Urothelium cell line (cell line): ENCODE measurements at regions not wholly inside any gene's neighbourhood (a gene's known extent, or its start where the extent isn't known, plus 50 kb on each side); places are given as distances from the start of the nearest gene placed in this dataset.

Experiments
- DNase-seq: peaks from one replicate; pipeline ENCODE4 v3.0.0; 2011; ENCODE audit warnings: low spot score, mixed read lengths
- FAIRE-seq: peaks from 2 replicates; lab custom pipeline; 2011; peaks lifted over from hg19 to GRCh38; lab: Jason Lieb, UNC

DNA sequence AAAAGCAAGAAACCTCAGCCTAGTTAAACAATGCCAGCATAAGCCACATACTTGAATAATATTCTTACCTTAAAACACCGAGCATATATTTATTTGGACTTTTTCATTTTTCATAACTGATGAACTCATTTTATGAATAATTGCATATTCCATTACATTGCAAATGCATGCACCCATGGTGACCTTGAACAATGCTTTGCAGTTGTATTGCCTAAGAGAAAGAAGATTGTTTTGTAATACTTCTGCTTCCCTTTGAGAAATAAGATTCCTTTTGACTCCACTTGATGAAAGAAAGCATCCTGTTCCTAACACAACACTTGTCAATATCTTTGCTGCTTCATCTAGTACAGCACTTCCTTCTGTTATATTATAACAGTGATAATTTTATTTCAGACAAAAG, 1182.2 kb downstream of the FLRT2 start:
- FAIRE-seq (no peak), DNase-seq (no peak)

DNA sequence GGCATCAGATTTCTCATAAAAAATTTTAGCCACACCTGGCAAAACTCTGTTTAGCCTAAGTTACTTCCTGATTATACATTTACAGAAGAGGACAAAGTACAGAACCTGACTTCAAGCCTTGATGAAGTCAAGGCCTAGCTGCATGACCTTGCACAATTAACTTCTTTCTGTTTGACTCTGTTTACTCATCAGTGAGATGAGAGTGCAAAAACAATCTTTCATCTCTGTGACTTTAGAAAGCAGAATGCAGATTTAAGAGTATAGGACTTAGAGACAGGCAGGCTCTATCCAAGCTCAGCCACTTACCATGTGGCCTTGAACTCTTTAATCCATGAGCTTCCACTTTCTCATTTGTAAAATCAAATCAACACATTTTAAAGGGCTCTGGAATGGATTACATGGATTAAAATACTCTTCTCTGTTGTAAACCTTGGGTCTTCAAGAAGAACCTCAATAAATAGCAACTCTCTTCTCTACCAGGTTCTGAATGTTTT, 1178.9 kb downstream of the FLRT2 start:
- no peak for DNase-seq
- no peak for FAIRE-seq

GRCh38 chr14:86707071-86707470, 1177.1 kb downstream of the FLRT2 start:
- DNase-seq (no peak), FAIRE-seq (no peak)

DNA sequence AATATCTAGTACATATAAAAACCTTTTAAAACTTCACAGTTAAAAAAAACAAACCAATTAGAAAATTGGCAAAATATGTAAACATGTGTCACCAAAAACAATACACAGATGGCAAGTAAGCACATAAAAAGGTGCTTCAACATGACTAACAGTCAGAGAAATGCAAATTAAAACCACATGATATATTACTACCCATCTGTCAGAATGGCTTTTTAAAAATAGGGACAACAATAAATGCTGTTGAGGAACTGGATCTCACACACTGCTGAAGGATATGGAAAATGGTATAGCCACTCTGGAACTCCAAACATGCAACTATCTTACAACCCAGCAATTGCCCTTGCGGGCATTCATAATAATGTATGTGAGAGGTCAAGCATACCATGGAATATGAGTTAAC, 1153.6 kb downstream of the FLRT2 start:
- FAIRE-seq (no peak), DNase-seq (no peak)

- FAIRE-seq: no peak
- no peak for DNase-seq
Observed at GRCh38 chr14:86675059-86675458, 1145.1 kb downstream of the FLRT2 start.

GRCh38 chr14:86673523-86673969, 1143.6 kb downstream of the FLRT2 start:
- FAIRE-seq (no peak), DNase-seq (peak; percentile 15)

DNA sequence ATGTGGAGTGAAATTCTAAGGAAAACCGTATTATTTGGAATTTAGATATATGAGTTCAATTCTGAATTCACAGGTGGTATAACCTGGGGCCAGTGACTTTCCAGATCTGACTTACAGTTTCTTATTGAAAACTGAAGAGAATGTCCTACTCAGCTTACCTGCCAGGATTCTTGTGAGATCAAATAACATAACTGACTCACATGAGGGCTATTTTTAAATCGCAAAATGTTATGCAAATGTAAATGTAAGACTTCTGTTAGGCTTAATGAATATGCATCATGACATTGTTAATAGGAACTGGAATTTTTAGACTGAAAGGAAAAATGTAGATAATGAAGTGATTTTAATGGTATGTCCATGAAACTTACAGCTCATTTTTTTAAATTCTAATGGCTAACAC, 1142.1 kb downstream of the FLRT2 start:
- DNase-seq: no peak
- FAIRE-seq: no peak

DNA sequence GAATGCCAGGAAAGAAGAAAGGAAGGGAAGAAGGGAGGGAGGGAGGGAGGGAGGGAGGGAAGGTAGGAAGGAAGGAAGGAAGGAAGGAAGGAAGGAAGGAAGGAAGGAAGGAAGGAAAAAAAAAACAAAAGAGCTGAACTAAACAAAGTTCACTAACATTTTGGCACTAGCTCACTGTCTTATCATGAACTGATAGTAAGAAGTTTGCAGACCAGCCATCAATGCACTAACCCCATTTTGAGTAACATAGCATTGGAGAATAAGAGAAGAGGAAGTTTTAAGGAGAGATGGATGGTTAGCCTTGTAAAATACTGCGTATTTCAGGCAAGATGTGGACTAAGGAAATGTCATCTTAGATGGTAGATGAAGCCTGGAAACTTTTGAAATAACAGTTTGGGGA, 1136.0 kb downstream of the FLRT2 start:
- DNase-seq (no peak), FAIRE-seq (no peak)

DNA sequence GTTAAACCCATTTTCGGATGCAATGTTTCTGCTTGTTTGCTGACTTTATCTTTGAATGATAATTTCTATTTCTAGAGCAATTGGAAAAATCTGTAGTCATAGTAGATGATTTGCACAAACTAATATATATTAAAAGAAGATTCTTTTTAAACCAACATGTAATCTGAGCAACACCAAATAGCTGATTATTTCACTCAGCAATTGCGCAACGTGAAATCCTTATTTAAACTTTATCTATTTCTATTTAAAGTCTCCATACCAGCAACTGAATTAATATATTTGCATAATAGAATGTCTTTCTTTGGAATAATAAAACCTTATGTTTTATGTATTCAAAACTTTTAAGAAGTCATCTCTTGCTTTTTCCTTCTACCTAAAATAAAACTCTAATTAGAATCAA, 1132.4 kb downstream of the FLRT2 start:
- no peak for FAIRE-seq
- no peak for DNase-seq

GRCh38 chr14:86654558-86655184, 1124.7 kb downstream of the FLRT2 start:
- DNase-seq (peak; percentile 39), FAIRE-seq (no peak)

DNA sequence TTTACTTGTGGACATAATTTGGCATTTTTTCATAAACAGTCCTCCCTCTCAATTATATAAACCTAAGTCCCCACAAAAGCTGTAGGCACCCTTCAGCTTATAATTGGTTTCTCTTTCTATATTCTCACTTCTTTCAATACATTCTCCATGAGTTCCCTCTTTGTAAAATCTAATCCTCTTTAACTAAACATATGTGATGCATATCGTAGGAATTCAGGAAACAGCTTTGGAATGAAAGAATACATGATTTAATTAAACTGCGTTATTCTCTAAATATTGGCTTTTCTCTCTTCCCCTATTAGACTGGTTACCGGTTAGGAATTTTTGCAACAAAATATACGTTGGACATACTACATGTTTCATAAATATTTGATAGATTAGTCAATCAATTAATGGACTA, 1122.6 kb downstream of the FLRT2 start:
- DNase-seq: no peak
- FAIRE-seq: no peak

DNA sequence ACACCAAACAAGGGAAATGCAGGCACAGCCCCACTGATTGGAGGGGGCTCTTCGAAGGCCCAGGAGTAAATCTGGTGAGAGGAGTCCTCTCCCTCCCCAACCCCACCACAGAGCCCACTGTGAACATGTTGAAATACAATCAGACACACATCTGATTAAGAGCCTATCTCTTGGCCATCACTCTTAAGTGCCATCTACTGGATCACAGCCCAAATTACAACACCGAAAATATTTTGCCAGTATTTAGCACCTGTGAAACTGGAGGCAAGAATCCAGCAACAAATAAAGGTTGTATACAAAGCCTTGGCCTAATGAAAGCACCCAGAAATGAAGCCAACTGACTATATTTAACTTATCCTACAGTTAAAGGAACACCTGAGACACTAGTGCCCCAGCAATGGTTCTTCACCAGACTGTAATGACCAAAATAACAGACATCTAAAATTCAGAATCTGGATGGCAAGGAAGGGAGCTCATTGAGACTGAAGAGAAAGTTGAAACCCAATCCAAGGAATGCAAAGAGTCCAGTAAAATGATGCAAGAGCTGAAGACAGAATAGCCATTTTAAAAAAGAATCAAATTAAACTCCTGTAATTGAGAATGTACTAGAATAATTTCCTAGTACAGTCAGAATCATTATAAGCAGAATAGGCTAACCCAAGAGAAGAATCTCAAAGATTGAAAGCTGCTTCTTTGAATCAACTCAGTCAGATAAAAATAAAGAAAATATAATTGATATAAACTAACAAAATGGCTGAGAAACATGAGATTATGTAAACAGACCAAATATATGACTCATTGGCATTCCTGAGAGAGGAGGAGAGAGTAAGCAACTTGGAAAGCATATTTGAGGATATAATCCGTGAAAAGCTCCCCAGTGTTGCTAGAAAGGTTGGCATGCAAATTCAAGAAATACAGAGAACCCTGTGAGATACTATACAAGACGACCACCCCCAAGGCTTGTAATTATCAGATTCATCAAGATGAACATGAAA, 1117.0 kb downstream of the FLRT2 start:
- FAIRE-seq (no peak), DNase-seq (no peak)

- no peak for DNase-seq
- FAIRE-seq: peak; percentile 58
Observed at GRCh38 chr14:86646125-86646524, 1116.2 kb downstream of the FLRT2 start.

- no peak for FAIRE-seq
- DNase-seq: no peak
Observed at GRCh38 chr14:86641310-86641709, 1111.4 kb downstream of the FLRT2 start.

- FAIRE-seq (no peak), DNase-seq (no peak)
Observed at GRCh38 chr14:86640288-86640687, 1110.3 kb downstream of the FLRT2 start.

DNA sequence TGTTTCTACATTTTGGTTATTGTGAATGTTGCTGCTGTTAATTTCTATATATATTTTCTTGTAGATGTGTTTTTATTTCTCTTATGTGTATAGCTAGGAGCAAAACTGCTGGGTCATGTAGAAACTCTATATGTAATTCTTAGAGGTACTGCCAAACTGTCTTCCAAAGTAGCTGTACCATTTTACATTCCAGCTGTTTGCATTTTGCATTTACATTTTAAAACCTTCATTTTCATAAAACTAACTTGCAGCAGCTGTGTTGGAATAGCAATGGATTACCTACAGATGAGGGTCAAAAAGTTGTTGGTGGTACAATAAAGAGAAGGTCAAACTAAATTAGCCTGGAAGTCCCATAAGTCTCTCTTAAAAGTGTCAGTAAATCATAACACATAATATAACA, 1109.7 kb downstream of the FLRT2 start:
- DNase-seq (no peak), FAIRE-seq (no peak)

DNA sequence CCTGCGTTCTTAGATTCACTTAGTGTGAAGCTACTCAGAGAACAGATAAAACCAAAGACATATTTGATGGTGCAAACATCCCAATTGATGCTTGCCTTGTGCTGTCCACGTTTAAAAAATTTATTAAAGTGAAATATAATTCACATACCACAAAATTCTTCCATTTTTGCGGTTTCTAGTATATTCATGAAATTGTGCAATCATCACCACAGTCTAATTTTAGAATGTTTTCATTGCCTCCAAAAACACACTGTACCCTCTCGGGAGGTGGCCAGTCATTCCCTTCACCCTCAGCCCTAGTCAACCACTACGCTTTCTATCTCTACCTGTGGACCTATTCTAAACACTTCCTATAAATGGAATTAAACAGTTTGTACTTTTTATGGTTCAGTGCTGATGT, 1109.2 kb downstream of the FLRT2 start:
- DNase-seq: no peak

DNA sequence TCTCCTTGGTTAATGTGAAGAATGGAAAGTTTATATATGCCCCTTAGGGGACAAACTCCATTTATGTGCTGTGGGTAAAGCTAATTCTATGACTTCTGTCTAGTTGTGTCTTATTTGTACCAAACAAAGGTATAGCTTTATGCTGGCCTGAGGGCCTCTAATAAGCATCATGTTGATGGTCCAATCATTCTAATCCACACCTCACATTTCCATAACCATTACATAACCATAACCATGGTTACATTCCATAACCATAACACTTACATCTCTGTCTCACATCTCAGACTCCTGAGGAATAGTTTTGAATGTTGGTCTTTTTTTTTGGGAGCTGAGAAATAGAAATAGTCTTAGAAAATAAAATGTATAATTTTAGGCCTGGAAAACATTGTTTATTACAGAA, 1097.1 kb downstream of the FLRT2 start:
- DNase-seq: no peak
- FAIRE-seq: no peak

More for the DNA sequence above, 1109.2 kb downstream of the FLRT2 start:
- FAIRE-seq: no peak

DNA sequence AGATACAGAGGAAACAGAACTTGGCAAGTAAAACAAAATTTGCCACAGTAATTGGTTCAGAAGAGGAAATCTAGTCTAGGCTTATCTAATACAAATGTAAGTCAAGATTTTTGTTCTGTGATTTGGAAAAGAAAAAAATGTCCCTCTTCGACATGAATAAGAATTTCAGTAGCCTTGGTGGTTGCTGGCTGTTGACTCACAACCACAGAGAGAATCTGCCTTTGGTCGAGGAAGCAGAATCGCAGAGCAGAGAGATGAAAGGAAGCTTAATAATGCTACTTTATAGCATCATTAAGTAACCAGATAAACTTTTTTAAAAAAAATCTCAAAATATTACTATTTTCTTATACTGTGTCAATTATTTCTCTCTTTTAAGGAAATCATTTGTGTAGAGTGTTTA, 1096.6 kb downstream of the FLRT2 start:
- FAIRE-seq (no peak), DNase-seq (no peak)

GRCh38 chr14:86625637-86626036, 1095.7 kb downstream of the FLRT2 start:
- FAIRE-seq (no peak), DNase-seq (no peak)

DNA sequence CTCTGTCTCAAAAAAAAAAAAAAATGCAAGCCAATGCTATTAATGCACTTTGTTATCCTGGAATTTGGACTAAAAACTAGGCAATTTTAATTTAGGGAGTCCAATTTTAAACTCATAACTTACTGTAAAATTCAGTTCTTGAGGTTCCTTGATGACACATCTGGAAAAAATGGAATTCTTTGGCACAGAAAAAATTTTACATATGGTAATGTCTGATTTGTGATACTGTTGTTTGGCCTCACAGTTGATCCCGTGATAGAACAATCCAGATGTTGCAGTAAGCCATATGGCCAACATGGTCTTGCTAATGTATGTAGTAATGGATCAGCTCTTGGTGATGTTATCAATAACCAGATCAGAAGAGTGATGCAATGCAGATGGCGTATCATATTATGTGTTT, 1089.8 kb downstream of the FLRT2 start:
- no peak for FAIRE-seq

DNA sequence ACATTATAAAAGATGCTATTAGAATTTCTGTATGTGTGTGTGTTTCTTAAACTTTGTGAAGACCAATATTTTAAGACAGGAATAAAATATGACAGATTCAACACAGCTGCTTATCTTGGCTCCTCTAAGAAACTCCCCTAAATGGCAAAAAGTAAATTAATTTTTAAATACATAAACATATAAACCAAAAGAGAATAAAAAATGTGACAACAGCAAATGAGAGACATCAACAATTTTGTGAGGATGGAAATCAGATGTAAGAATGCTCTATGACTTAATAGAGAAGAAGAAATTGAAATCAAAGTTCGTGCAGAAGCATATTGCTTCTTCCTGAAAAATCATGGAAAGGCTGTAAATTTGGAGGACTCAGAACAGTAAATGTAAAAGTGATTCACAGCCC, 1083.8 kb downstream of the FLRT2 start:
- FAIRE-seq (no peak), DNase-seq (no peak)

More for the DNA sequence above, 1089.8 kb downstream of the FLRT2 start:
- DNase-seq: no peak
